Femur (tissue), 1 donor: ENCODE measurements at regions not wholly inside any gene's neighbourhood (a gene's known extent, or its start where the extent isn't known, plus 50 kb on each side); places are given as distances from the start of the nearest gene placed in this dataset.

Source experiments
- DNase-seq: peaks from one replicate; pipeline ENCODE4 v3.0.0-alpha.2; 2017

GRCh38 chr10:121036431-121036830, 185.3 kb downstream of the WDR11 start:
- peak; percentile 69 for DNase-seq

- DNase-seq, result no peak
Measured at GRCh38 chr10:121041499-121041898, 190.3 kb downstream of the WDR11 start.

- DNase-seq, result no peak
Measured at GRCh38 chr10:121041906-121042305, 190.7 kb downstream of the WDR11 start.

- DNase-seq, result no peak
Measured at GRCh38 chr10:121042342-121042741, 191.2 kb downstream of the WDR11 start.

- no peak for DNase-seq
Measured at GRCh38 chr10:121043124-121043849, 192.1 kb downstream of the WDR11 start.

GRCh38 chr10:121048749-121049148, 197.6 kb downstream of the WDR11 start:
- no peak for DNase-seq

- no peak for DNase-seq
Measured at GRCh38 chr10:121049489-121049888, 198.3 kb downstream of the WDR11 start.

- DNase-seq, result no peak
Measured at GRCh38 chr10:121049923-121050322, 198.8 kb downstream of the WDR11 start.

GRCh38 chr10:121051171-121051570, 200.0 kb downstream of the WDR11 start:
- no peak for DNase-seq

- no peak for DNase-seq
Measured at GRCh38 chr10:121051696-121052279, 200.6 kb downstream of the WDR11 start.

- no peak for DNase-seq
Measured at GRCh38 chr10:121053151-121053550, 202.0 kb downstream of the WDR11 start.

GRCh38 chr10:121054874-121055273, 203.7 kb downstream of the WDR11 start:
- DNase-seq, result no peak

GRCh38 chr10:121057269-121057668, 206.1 kb downstream of the WDR11 start:
- no peak for DNase-seq

- DNase-seq, result no peak
Measured at GRCh38 chr10:121058082-121058481, 206.9 kb downstream of the WDR11 start.

GRCh38 chr10:121059351-121059750, 208.2 kb downstream of the WDR11 start:
- no peak for DNase-seq

GRCh38 chr10:121062115-121062514, 211.0 kb downstream of the WDR11 start:
- DNase-seq, result no peak

GRCh38 chr10:121063744-121064143, 212.6 kb downstream of the WDR11 start:
- DNase-seq, result no peak

- no peak for DNase-seq
Measured at GRCh38 chr10:121064491-121064890, 213.3 kb downstream of the WDR11 start.

GRCh38 chr10:121065330-121065729, 214.2 kb downstream of the WDR11 start:
- no peak for DNase-seq

- DNase-seq, result no peak
Measured at GRCh38 chr10:121069061-121069850, 218.1 kb downstream of the WDR11 start.

GRCh38 chr10:121070275-121071070, 219.3 kb downstream of the WDR11 start:
- no peak for DNase-seq

GRCh38 chr10:121071901-121072300, 220.7 kb downstream of the WDR11 start:
- DNase-seq, result no peak

- no peak for DNase-seq
Measured at GRCh38 chr10:121073728-121074127, 222.6 kb downstream of the WDR11 start.
